H1 (cell line): ENCODE measurements at regions not wholly inside any gene's neighbourhood (a gene's known extent, or its start where the extent isn't known, plus 50 kb on each side); places are given as distances from the start of the nearest gene placed in this dataset.

Experiments
- CTCF ChIA-PET: fragments of 300-600 bp; sonication (Branson Sonifier 250); formaldehyde crosslinking; loops from one replicate; lab custom pipeline; 2021; ENCODE audit not compliant: partially characterized antibody; lab: Charles Lee
- POLR2A ChIA-PET: fragments of 300-600 bp; sonication (Branson Sonifier 250); formaldehyde crosslinking; loops from one replicate; lab custom pipeline; 2021; ENCODE audit warnings: inconsistent platforms; ENCODE audit not compliant: partially characterized antibody; lab: Charles Lee
- DNase-seq, 2 experiments: peaks; one replicate each; pipeline versions ENCODE4 v3.0.0 to v3.0.0-alpha.2; 2010 to 2022; ENCODE audit warnings: low spot score in 2 of 2, low read depth in 1 of 2, mixed read lengths in 1 of 2
- FAIRE-seq: peaks from 2 replicates; lab custom pipeline; 2011; peaks lifted over from hg19 to GRCh38; lab: Jason Lieb, UNC
- H2AFZ ChIP-seq: 2 replicates; pipeline ENCODE4 v1.8.1; 2012; ENCODE audit warnings: low read length, inconsistent platforms
- H2AK5ac ChIP-seq: 2 replicates; pipeline ENCODE4 v1.6.1; 2013; ENCODE audit warnings: low read depth, low read length
- H2BK120ac ChIP-seq: replicated peaks from 2 replicates; pipeline ENCODE3; 2013; ENCODE audit warnings: low read depth, low read length, inconsistent platforms
- H2BK12ac ChIP-seq: 2 replicates; pipeline ENCODE4 v1.6.1; 2013; ENCODE audit warnings: low read depth, low read length
- H2BK15ac ChIP-seq: 2 replicates; pipeline ENCODE4 v1.6.1; 2013; ENCODE audit warnings: low read length
- H2BK20ac ChIP-seq: 2 replicates; pipeline ENCODE4 v1.6.1; 2013; ENCODE audit warnings: low read length
- H2BK5ac ChIP-seq: 2 replicates; pipeline ENCODE4 v1.6.1; 2013; ENCODE audit warnings: low read depth, low read length
- H3K14ac ChIP-seq: 2 replicates; pipeline ENCODE4 v1.6.1; 2013; ENCODE audit warnings: inconsistent platforms; ENCODE audit not compliant: insufficient read length
- H3K18ac ChIP-seq: 2 replicates; pipeline ENCODE4 v1.6.1; 2013; ENCODE audit warnings: low read length; ENCODE audit errors: extremely low read depth
- H3K23ac ChIP-seq: 2 replicates; pipeline ENCODE4 v1.6.1; 2013; ENCODE audit warnings: inconsistent platforms; ENCODE audit not compliant: insufficient read length
- H3K23me2 ChIP-seq: 2 replicates; pipeline ENCODE4 v1.6.1; 2013; ENCODE audit warnings: low read depth, low read length
- H3K27ac ChIP-seq: 2 replicates; pipeline ENCODE4 v1.6.1; 2011; ENCODE audit warnings: low read depth, low read length, inconsistent platforms
- H3K27me3 ChIP-seq, 4 experiments: replicated peaks in 1 of 4; 1 replicate in 1 of 4; 2 replicates in 3 of 4; pipeline versions ENCODE4 v1.6.1 to v1.8.1; 2011 to 2013; ENCODE audit warnings: low read length in 3 of 4, mild to moderate bottlenecking in 3 of 4, inconsistent platforms in 2 of 4, mixed read lengths in 2 of 4, moderate library complexity in 1 of 4; ENCODE audit not compliant: control insufficient read depth in 3 of 4, insufficient read depth in 3 of 4; ENCODE audit errors: extremely low read depth in 1 of 4
- H3K36me3 ChIP-seq, 4 experiments: 2 replicates each; pipeline versions ENCODE4 v1.6.1 to v1.8.1; 2011 to 2013; ENCODE audit warnings: mild to moderate bottlenecking in 4 of 4, low read length in 3 of 4, moderate library complexity in 2 of 4, control low read depth in 1 of 4, inconsistent platforms in 1 of 4; ENCODE audit not compliant: insufficient read depth in 4 of 4, control insufficient read depth in 2 of 4
- H3K4ac ChIP-seq: replicated peaks from 2 replicates; pipeline ENCODE3; 2013; ENCODE audit warnings: low read length, low read depth, mixed read lengths, inconsistent platforms; ENCODE audit not compliant: insufficient read length
- H3K4me1 ChIP-seq, 4 experiments: replicated peaks in 1 of 4; 1 replicate in 1 of 4; 2 replicates in 3 of 4; pipeline versions ENCODE4 v1.6.1 to v1.8.1; 2011 to 2013; ENCODE audit warnings: low read length in 3 of 4, inconsistent platforms in 2 of 4, mixed read lengths in 1 of 4; ENCODE audit not compliant: insufficient read depth in 4 of 4, control insufficient read depth in 3 of 4
- H3K4me2 ChIP-seq, 2 experiments: 2 replicates each; pipeline versions ENCODE4 v1.6.1 to v1.8.1; 2011 to 2013; ENCODE audit warnings: low read depth in 2 of 2, low read length in 2 of 2, control low read depth in 1 of 2, inconsistent platforms in 1 of 2, mild to moderate bottlenecking in 1 of 2; ENCODE audit not compliant: insufficient read depth in 1 of 2
- H3K4me3 ChIP-seq, 4 experiments: fragments of 200-600, 300-600 bp in 1 of 4; sonication (generic), shearing (Covaris generic), sonication (Bioruptor Twin) in 1 of 4; 2 replicates each; pipeline versions ENCODE4 v1.5.1 to v1.8.1; 2011 to 2016; ENCODE audit warnings: low read length in 4 of 4, low read depth in 3 of 4, control low read depth in 2 of 4, inconsistent platforms in 2 of 4, mild to moderate bottlenecking in 2 of 4, mixed read lengths in 1 of 4, moderate library complexity in 1 of 4; ENCODE audit not compliant: insufficient read depth in 2 of 4; ENCODE audit errors: extremely low read depth in 1 of 4
- H3K56ac ChIP-seq: replicated peaks from 2 replicates; pipeline ENCODE3; 2013; ENCODE audit warnings: low read depth, mild to moderate bottlenecking, mixed read lengths, low read length, inconsistent platforms; ENCODE audit not compliant: insufficient read length
- H3K79me1 ChIP-seq: 2 replicates; pipeline ENCODE4 v1.6.1; 2013; ENCODE audit warnings: low read depth, low read length, control low read depth
- H3K79me2 ChIP-seq, 2 experiments: 2 replicates each; pipeline versions ENCODE4 v1.6.1 to v1.8.1; 2012 to 2013; ENCODE audit warnings: low read length in 2 of 2, mild to moderate bottlenecking in 2 of 2, inconsistent platforms in 1 of 2; ENCODE audit not compliant: insufficient read depth in 2 of 2, control insufficient read depth in 1 of 2
- H3K9ac ChIP-seq, 4 experiments: replicated peaks in 1 of 4; 1 replicate in 1 of 4; 2 replicates in 3 of 4; pipeline versions ENCODE4 v1.6.1 to v1.8.1; 2011 to 2013; ENCODE audit warnings: low read depth in 3 of 4, low read length in 3 of 4, control low read depth in 2 of 4, mild to moderate bottlenecking in 2 of 4, moderate library complexity in 2 of 4, inconsistent platforms in 1 of 4; ENCODE audit errors: extremely low read depth in 1 of 4
- H3K9me3 ChIP-seq, 2 experiments: 2 replicates each; pipeline versions ENCODE4 v1.6.1 to v1.8.1; 2012 to 2013; ENCODE audit warnings: mild to moderate bottlenecking in 2 of 2, moderate library complexity in 2 of 2, control low read depth in 1 of 2, inconsistent platforms in 1 of 2, low read depth in 1 of 2, low read length in 1 of 2, mixed read lengths in 1 of 2; ENCODE audit not compliant: insufficient read depth in 2 of 2
- H4K20me1 ChIP-seq, 2 experiments: replicated peaks in 1 of 2; 2 replicates each; pipeline versions ENCODE3 to v1.8.1; 2011 to 2013; ENCODE audit warnings: inconsistent platforms in 2 of 2, low read length in 2 of 2, mild to moderate bottlenecking in 1 of 2; ENCODE audit not compliant: insufficient read depth in 2 of 2, control insufficient read depth in 1 of 2
- H4K5ac ChIP-seq: 2 replicates; pipeline ENCODE4 v1.6.1; 2013; ENCODE audit warnings: low read length, low read depth, mixed read lengths, inconsistent platforms; ENCODE audit not compliant: insufficient read length
- H4K8ac ChIP-seq: 2 replicates; pipeline ENCODE4 v1.8.0; 2013; ENCODE audit warnings: mild to moderate bottlenecking, moderate library complexity, low read length, inconsistent platforms; ENCODE audit not compliant: insufficient read depth; ENCODE audit errors: extremely low read depth
- H4K91ac ChIP-seq: replicated peaks from 2 replicates; pipeline ENCODE3; 2013; ENCODE audit warnings: low read length, mixed read lengths, inconsistent platforms; ENCODE audit not compliant: insufficient read length
- JUN ChIP-seq: IDR thresholded peaks from 2 replicates; pipeline ENCODE4 v1.6.1; 2011; ENCODE audit warnings: low read depth, mild to moderate bottlenecking, improper control_type of control experiment, low read length
- KDM4A ChIP-seq: IDR thresholded peaks from one replicate; pipeline ENCODE4 v1.7.1; 2012; ENCODE audit warnings: low read depth, mild to moderate bottlenecking, moderate library complexity, low read length, inconsistent platforms; ENCODE audit not compliant: severe bottlenecking
- POLR2AphosphoS5 ChIP-seq: IDR thresholded peaks from 2 replicates; pipeline ENCODE4 v1.6.1; 2011; ENCODE audit warnings: low read depth, low read length
- RBBP5 ChIP-seq: IDR thresholded peaks from 2 replicates; pipeline ENCODE4 v1.7.1; 2012; ENCODE audit warnings: low read depth, mild to moderate bottlenecking, inconsistent platforms, low read length, moderate library complexity, borderline replicate concordance
- TAF7 ChIP-seq: optimal IDR thresholded peaks from 2 replicates; pipeline ENCODE3; 2011; ENCODE audit warnings: low read depth, mild to moderate bottlenecking, inconsistent platforms, low read length, moderate library complexity, borderline replicate concordance
- YY1 ChIP-seq: IDR thresholded peaks from 2 replicates; pipeline ENCODE4 v1.6.1; 2011; ENCODE audit warnings: low read depth, mild to moderate bottlenecking, low read length
- WGBS, 2 experiments: shearing (Covaris generic) in 1 of 2; methylation state at CpG; one replicate each; pipeline versions ENCODE4 v1.1.6 to v1.1.7; 2013 to 2015; ENCODE audit warnings: low lambda C conversion rate in 2 of 2, mixed read lengths in 2 of 2, inconsistent platforms in 1 of 2, low coverage in 1 of 2, missing lambda C conversion rate in 1 of 2; ENCODE audit not compliant: insufficient replicate concordance in 2 of 2, insufficient coverage in 1 of 2, insufficient read length in 1 of 2; ENCODE audit errors: extremely low coverage in 1 of 2, missing lambda C conversion rate in 1 of 2; 5-methylcytosine and 5-hydroxymethylcytosine counted together
- TF ChIP-seq, protein P1 (sequence below): IDR thresholded peaks from 2 replicates; pipeline ENCODE4 v1.6.1; 2011; ENCODE audit warnings: low read depth, mild to moderate bottlenecking, low read length; ENCODE audit not compliant: insufficient read depth
- TF ChIP-seq, protein P2 (sequence below), 3 experiments: IDR thresholded peaks; 1 replicate in 2 of 3; 2 replicates in 1 of 3; pipeline versions ENCODE4 v1.5.1 to v1.6.1; 2011; ENCODE audit warnings: low read length in 3 of 3, mild to moderate bottlenecking in 3 of 3, inconsistent platforms in 2 of 3, low read depth in 1 of 3, moderate library complexity in 1 of 3; ENCODE audit not compliant: insufficient read depth in 1 of 3; ENCODE audit errors: control extremely low read depth in 1 of 3

DNA sequence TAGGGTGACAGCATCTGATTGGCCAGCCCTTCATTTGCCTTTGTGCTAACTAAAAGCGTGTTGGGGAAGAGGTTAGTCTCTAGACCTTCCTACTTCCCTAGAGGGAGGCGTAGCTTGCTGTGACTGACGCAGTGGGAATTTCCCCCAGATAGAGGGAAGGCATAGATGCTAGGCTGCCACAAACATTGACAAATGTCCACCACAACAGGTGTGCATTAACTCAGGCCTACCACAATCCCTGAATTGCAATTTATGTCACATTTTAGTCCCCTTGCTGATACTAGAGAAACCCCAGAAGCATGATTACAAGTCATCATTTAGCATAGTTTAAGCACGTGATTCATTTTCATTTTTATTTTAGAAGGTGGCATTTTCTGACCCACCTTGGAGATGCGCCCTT is 76.3 kb upstream of the WSB1 start:
- Histone ChIP-seq H3K36me3 (no peaks in the 10 kb centered on the region), H3K23ac (no peak overlapping the region), H3K56ac (no peak overlapping the region), H2BK12ac (no peak overlapping the region), H3K79me1 (no peaks in the 10 kb centered on the region), H2AK5ac (no peak overlapping the region), H3K9me3 (peaks cover 37 to 69% of the 10 kb centered on the region in 2 experiments), H3K4me1 (no peaks in the 10 kb centered on the region), H3K4me3 (no peak overlapping the region), H4K20me1 (no peaks in the 10 kb centered on the region), H3K27ac (no peak overlapping the region), H2AFZ (no peak overlapping the region), H4K91ac (no peak overlapping the region), H3K18ac (no peak overlapping the region), H3K14ac (no peak overlapping the region), H4K5ac (no peak overlapping the region), H3K27me3 (no peaks in the 10 kb centered on the region), H3K79me2 (no peaks in the 10 kb centered on the region), H2BK5ac (no peak overlapping the region), H2BK20ac (no peak overlapping the region), H4K8ac (no peak overlapping the region), H3K23me2 (no peaks in the 10 kb centered on the region), H3K4ac (no peak overlapping the region), H3K4me2 (no peak overlapping the region), H2BK120ac (no peak overlapping the region), H2BK15ac (no peak overlapping the region), H3K9ac (no peak overlapping the region)
- WGBS, 2 experiments: 66% methylated on average over 5 of the region's 5 CpGs; no CpG with 5 or more reads in 1 of the 2 experiments
- no peak for DNase-seq
- CTCF ChIA-PET: no interaction called here
- TF ChIP-seq, protein P1, sequence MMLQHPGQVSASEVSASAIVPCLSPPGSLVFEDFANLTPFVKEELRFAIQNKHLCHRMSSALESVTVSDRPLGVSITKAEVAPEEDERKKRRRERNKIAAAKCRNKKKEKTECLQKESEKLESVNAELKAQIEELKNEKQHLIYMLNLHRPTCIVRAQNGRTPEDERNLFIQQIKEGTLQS: no peak
- TF ChIP-seq, protein P2, sequence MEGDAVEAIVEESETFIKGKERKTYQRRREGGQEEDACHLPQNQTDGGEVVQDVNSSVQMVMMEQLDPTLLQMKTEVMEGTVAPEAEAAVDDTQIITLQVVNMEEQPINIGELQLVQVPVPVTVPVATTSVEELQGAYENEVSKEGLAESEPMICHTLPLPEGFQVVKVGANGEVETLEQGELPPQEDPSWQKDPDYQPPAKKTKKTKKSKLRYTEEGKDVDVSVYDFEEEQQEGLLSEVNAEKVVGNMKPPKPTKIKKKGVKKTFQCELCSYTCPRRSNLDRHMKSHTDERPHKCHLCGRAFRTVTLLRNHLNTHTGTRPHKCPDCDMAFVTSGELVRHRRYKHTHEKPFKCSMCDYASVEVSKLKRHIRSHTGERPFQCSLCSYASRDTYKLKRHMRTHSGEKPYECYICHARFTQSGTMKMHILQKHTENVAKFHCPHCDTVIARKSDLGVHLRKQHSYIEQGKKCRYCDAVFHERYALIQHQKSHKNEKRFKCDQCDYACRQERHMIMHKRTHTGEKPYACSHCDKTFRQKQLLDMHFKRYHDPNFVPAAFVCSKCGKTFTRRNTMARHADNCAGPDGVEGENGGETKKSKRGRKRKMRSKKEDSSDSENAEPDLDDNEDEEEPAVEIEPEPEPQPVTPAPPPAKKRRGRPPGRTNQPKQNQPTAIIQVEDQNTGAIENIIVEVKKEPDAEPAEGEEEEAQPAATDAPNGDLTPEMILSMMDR (IDR thresholded peaks at IDR 0.05; ENCODE audit: control extremely low read depth in 1 of 3, insufficient read depth in 1 of 3, low read depth in 1 of 3, low read length in 3 of 3): no peak
- no peak for TF ChIP-seq POLR2AphosphoS5
- TF ChIP-seq RBBP5: no peak
- no peak for TF ChIP-seq KDM4A
- no peak for TF ChIP-seq YY1
- no peak for TF ChIP-seq JUN
- TF ChIP-seq TAF7: no peak
- no peak for FAIRE-seq
- POLR2A ChIA-PET: no interaction called here
